Transverse colon (tissue), 4 donors: ENCODE measurements at regions not wholly inside any gene's neighbourhood (a gene's known extent, or its start where the extent isn't known, plus 50 kb on each side); places are given as distances from the start of the nearest gene placed in this dataset.

Experiments
- DNase-seq: peaks from one replicate; pipeline ENCODE4 v3.0.0-alpha.2; 2019
- H3K27ac ChIP-seq, 4 donors: fragments of 200-600 bp; sonication (generic); 2 replicates each; pipeline ENCODE4 v1.5.1; 2016 to 2018; ENCODE audit warnings: inconsistent platforms in 4 of 4
- H3K27me3 ChIP-seq: fragments of 200-600 bp; sonication (generic); 2 replicates; pipeline ENCODE4 v1.5.1; 2017; ENCODE audit warnings: inconsistent platforms
- H3K36me3 ChIP-seq, 4 donors: fragments of 200-600 bp; sonication (generic); 2 replicates each; pipeline ENCODE4 v1.5.1; 2017 to 2019; ENCODE audit warnings: inconsistent platforms in 4 of 4
- H3K4me1 ChIP-seq, 4 donors: fragments of 200-600 bp; sonication (generic); 2 replicates each; pipeline ENCODE4 v1.5.1; 2017 to 2020; ENCODE audit warnings: inconsistent platforms in 4 of 4
- H3K4me3 ChIP-seq, 4 donors: fragments of 200-600 bp; sonication (generic); 1 replicate in 1 of 4; 2 replicates in 3 of 4; pipeline versions ENCODE4 v1.5.1 to v1.6.1; 2017 to 2019; ENCODE audit warnings: inconsistent platforms in 4 of 4
- H3K9me3 ChIP-seq, 2 donors: fragments of 200-600 bp; sonication (generic); 2 replicates each; pipeline ENCODE4 v1.5.1; 2017 to 2019; ENCODE audit warnings: inconsistent platforms in 2 of 2
- EP300 ChIP-seq: sonication (generic); formaldehyde crosslinking; IDR thresholded peaks from one replicate; pipeline ENCODE4 v1.6.1; 2017; ENCODE audit warnings: antibody characterized with exemption, low read depth
- POLR2A ChIP-seq: fragments of 450-650 bp; IDR thresholded peaks from one replicate; pipeline ENCODE4 v1.6.1; 2016; ENCODE audit warnings: antibody characterized with exemption, mild to moderate bottlenecking, moderate library complexity
- POLR2AphosphoS5 ChIP-seq, 3 donors: sonication (generic); formaldehyde crosslinking; IDR thresholded peaks; one replicate each; pipeline ENCODE4 v1.6.1; 2016; ENCODE audit warnings: antibody characterized with exemption in 3 of 3
- WGBS, 2 donors: methylation state at CpG; one replicate each; pipeline ENCODE4 v1.1.5; 2018; ENCODE audit warnings: low coverage in 1 of 2; 5-methylcytosine and 5-hydroxymethylcytosine counted together
- in situ Hi-C, 4 donors: fragments of 200-750 bp; cut with MboI; loops; one replicate each; pipeline versions ENCODE4 v1.15.0 to v1.15.1; 2017; ENCODE audit warnings: low sequenced_read_pairs in 3 of 4, low pct_ligation_motif_present in 1 of 4, low pct_unique_long_range_greater_than_20kb in 1 of 4
- intact Hi-C: fragments of 100-400 bp; cut with DNase I; formaldehyde crosslinking; loops from one replicate; pipeline ENCODE4 v1.15.1; 2023; ENCODE audit warnings: low total_unique reads
- TF ChIP-seq, protein P1 (sequence below), 5 experiments: fragments of 200-600 bp in 3 of 5; fragments of 450-650 bp in 2 of 5; sonication (generic) in 3 of 5; IDR thresholded peaks; 1 replicate in 2 of 5; 2 replicates in 3 of 5; pipeline ENCODE4 v1.5.1; 2016 to 2017; ENCODE audit warnings: antibody characterized with exemption in 5 of 5, inconsistent platforms in 3 of 5, mild to moderate bottlenecking in 2 of 5, moderate library complexity in 1 of 5

DNA sequence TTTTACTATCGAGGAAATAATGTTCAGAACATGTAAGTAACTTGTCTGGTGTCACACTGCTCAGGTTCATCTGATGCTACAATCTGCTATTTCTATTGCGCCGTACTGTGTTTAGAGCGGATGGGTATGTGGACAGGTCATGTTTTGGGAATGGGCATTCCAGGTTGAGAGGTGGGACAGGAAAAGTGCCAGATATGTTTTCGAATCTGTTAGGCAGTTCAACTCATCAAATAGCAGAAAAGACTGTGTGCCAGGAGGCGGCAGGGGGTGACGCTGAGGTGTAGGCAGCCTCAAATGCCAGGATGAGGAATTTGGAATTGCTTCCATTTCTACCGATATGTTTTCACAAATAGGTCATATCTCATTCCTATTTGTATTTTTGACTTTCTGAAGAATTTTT, 123.8 kb downstream of the HRH4 start:
- TF ChIP-seq POLR2A (no peak), POLR2AphosphoS5 (IDR thresholded peaks at IDR 0.05) (no peak), EP300 (no peak)
- TF ChIP-seq, protein P1, sequence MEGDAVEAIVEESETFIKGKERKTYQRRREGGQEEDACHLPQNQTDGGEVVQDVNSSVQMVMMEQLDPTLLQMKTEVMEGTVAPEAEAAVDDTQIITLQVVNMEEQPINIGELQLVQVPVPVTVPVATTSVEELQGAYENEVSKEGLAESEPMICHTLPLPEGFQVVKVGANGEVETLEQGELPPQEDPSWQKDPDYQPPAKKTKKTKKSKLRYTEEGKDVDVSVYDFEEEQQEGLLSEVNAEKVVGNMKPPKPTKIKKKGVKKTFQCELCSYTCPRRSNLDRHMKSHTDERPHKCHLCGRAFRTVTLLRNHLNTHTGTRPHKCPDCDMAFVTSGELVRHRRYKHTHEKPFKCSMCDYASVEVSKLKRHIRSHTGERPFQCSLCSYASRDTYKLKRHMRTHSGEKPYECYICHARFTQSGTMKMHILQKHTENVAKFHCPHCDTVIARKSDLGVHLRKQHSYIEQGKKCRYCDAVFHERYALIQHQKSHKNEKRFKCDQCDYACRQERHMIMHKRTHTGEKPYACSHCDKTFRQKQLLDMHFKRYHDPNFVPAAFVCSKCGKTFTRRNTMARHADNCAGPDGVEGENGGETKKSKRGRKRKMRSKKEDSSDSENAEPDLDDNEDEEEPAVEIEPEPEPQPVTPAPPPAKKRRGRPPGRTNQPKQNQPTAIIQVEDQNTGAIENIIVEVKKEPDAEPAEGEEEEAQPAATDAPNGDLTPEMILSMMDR (IDR thresholded peaks at IDR 0.05), result no peak
- H3K27me3 ChIP-seq, result no peaks in the 10 kb centered on the region
- 87 to 94% methylated on average over 8 of the region's 8 CpGs for WGBS, 2 donors
- H3K36me3 ChIP-seq, result no peaks in the 10 kb centered on the region
- no peaks in the 10 kb centered on the region for H3K9me3 ChIP-seq
- H3K27ac ChIP-seq, result no peak overlapping the region
- intact Hi-C loops, result no loop called here
- no peak for DNase-seq
- no peak overlapping the region for H3K4me3 ChIP-seq
- no peaks in the 10 kb centered on the region for H3K4me1 ChIP-seq
- in situ Hi-C loops, result no loop called here

DNA sequence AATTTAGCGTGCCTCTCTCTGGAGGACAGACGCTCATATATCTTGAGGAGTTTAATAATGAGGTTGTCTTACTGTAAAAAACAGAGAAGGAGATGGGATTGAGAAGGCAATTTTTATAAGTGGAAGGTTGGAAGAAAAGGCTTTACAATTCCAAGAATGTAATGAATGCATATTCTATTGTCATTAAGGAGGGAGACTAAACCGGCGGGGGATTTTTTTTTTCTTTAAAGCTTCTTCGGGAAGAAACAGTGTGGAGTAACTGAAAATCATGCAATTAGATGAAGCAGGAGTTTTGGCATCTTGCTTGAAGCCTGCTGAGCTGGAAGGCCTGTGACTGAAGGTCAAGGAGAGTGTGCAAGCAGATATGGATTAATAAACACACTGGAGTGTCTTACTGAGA, 124.4 kb downstream of the HRH4 start:
- Histone ChIP-seq H3K4me1 (no peaks in the 10 kb centered on the region), H3K9me3 (no peaks in the 10 kb centered on the region), H3K36me3 (no peaks in the 10 kb centered on the region), H3K27ac (no peak overlapping the region), H3K4me3 (no peak overlapping the region), H3K27me3 (no peaks in the 10 kb centered on the region)
- in situ Hi-C loops, result no loop called here
- intact Hi-C loops, result no loop called here
- WGBS, 2 donors, result 56 to 71% methylated on average over 5 of the region's 5 CpGs
- TF ChIP-seq, protein P1 (IDR thresholded peaks at IDR 0.05), result no peak
- no peak for TF ChIP-seq POLR2AphosphoS5 (IDR thresholded peaks at IDR 0.05)
- TF ChIP-seq EP300, result no peak
- no peak for TF ChIP-seq POLR2A
- no peak for DNase-seq

DNA sequence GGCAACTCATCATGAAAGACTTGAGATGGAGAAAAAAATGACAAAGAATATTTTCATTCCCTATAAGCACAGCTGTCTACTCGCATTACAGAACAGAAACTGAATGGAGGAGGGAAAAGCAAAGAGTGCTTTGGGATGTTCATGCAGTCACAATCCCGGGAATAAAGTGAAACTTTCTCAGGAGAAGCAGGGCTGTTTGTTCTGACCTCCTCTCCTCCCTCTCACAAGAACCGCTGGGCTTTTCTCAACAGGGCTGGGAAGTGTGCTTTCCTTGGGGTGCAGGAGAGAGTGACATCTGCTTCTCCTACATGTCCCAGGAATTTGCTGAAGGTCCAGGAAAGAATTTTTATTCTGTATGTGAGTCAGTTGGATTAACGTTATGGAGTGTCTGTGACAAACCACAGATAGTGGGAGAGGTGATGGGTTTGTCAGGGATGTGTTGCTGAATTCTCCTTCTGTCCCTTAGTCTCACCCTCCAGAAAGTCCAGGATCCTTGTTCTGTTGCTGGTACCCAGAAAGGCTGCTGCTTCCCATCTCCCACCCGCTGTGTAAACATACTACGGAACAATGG, 125.6 kb downstream of the HRH4 start:
- Histone ChIP-seq H3K27me3 (no peaks in the 10 kb centered on the region), H3K36me3 (no peaks in the 10 kb centered on the region), H3K4me3 (no peak overlapping the region), H3K27ac (no peak overlapping the region), H3K4me1 (no peaks in the 10 kb centered on the region), H3K9me3 (no peaks in the 10 kb centered on the region)
- WGBS, 2 donors, result 38 to 44% methylated on average over 2 to 6 of the region's 6 CpGs
- intact Hi-C loops, result no loop called here
- in situ Hi-C loops, result no loop called here
- no peak for TF ChIP-seq POLR2A
- TF ChIP-seq POLR2AphosphoS5 (IDR thresholded peaks at IDR 0.05), result no peak
- no peak for TF ChIP-seq EP300
- TF ChIP-seq, protein P1 (IDR thresholded peaks at IDR 0.05), result no peak
- DNase-seq, result no peak

DNA sequence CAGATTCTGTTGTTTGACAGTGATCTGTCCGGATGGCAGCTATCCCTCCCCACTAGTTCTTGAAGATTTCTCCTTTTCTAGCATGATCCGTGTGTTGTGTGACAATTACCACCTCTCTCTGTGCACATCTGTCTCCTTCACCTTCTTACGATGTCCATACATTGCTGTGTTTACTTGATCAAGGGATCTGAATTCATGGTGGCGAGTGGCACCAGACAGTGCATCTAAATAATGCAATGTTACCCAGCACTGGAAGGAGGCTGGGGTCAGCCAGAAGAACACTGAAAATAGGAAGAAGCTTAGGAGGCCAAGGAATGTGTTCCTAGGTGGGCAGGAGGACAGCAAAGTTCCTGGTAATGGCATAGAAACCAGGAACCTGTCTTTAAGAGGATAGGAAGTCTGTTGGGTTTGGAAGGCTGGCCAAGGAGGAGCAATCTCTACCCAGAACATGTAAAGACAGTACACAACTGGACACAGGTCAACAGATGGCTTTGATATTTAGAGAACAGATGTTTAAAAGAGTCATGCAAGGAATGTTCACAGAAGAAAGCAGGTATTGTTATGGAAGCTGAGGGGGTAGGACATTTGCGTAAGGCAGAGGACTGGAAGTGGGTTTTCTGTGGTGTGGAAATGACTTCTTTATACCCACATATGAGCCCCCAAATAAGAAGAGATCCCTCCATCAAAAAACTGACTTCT, 126.4 kb downstream of the HRH4 start:
- Histone ChIP-seq H3K9me3 (no peaks in the 10 kb centered on the region), H3K4me1 (no peaks in the 10 kb centered on the region), H3K27me3 (no peaks in the 10 kb centered on the region), H3K27ac (no peak overlapping the region), H3K4me3 (no peak overlapping the region), H3K36me3 (no peaks in the 10 kb centered on the region)
- in situ Hi-C loops (no loop called here), intact Hi-C loops (no loop called here)
- TF ChIP-seq, protein P1 (IDR thresholded peaks at IDR 0.05), result no peak
- TF ChIP-seq EP300 (no peak), POLR2A (no peak), POLR2AphosphoS5 (IDR thresholded peaks at IDR 0.05) (no peak)
- DNase-seq, result no peak
- 80 to 88% methylated on average over 1 to 5 of the region's 5 CpGs for WGBS, 2 donors
